ENCODE measurements at regions not wholly inside any gene's neighbourhood (a gene's known extent, or its start where the extent isn't known, plus 50 kb on each side); places are given as distances from the start of the nearest gene placed in this dataset.

DNA sequence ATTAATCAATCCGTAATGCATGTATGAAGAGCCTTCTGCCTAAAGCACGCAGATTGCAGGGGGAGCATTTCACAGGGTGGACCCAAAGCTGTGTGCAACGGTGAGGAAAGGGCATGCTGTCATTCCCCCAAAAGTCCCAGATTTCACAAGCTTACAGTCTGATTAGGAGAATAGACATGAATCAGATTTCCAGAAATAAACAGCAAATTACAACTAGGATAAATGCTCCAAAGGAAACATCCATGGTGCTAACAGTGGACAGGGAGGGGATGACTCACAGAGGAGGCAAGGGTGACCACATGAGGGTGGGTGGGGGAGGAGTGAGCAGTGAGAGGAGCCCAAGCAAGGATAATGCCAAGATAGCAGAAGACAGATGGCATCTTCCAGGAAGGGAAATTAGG is 258.4 kb upstream of the TAS2R1 start:
- H3K27me3 ChIP-seq (ENCODE audit: control insufficient read depth, insufficient read depth, low read length) = no peaks in the 10 kb centered on the region
- TF ChIP-seq, protein P1, sequence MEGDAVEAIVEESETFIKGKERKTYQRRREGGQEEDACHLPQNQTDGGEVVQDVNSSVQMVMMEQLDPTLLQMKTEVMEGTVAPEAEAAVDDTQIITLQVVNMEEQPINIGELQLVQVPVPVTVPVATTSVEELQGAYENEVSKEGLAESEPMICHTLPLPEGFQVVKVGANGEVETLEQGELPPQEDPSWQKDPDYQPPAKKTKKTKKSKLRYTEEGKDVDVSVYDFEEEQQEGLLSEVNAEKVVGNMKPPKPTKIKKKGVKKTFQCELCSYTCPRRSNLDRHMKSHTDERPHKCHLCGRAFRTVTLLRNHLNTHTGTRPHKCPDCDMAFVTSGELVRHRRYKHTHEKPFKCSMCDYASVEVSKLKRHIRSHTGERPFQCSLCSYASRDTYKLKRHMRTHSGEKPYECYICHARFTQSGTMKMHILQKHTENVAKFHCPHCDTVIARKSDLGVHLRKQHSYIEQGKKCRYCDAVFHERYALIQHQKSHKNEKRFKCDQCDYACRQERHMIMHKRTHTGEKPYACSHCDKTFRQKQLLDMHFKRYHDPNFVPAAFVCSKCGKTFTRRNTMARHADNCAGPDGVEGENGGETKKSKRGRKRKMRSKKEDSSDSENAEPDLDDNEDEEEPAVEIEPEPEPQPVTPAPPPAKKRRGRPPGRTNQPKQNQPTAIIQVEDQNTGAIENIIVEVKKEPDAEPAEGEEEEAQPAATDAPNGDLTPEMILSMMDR (IDR thresholded peaks at IDR 0.05; ENCODE audit: insufficient read depth, low read length, poor library complexity, severe bottlenecking) = no peak
- H3K36me3 ChIP-seq (ENCODE audit: control insufficient read depth, insufficient read depth, low read length) = no peaks in the 10 kb centered on the region
- no peak overlapping the region for H3K4me3 ChIP-seq (ENCODE audit: low read depth, low read length)
- DNase-seq (ENCODE audit: low read depth) = peak; percentile 53

DNA sequence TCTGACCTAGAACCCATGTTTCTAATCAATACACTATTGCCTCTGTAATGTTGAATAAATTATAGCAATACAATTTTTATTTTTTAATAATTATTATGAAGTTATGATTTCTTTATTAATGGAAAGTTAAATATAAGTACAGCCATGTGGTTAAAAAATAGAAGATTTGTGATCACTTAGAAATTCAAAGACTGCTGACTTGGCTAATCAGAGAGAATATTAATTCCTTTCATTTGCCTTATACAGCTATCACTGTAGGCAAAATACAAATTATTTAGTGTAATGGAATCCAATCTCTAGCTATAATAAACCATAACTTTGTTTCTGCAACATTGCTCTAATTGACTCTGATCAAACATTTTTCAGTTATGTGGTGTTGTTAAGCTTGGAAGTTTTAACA is 255.0 kb upstream of the TAS2R1 start:
- Histone ChIP-seq H3K36me3 (ENCODE audit: control insufficient read depth, insufficient read depth, low read length) (no peaks in the 10 kb centered on the region), H3K27me3 (ENCODE audit: control insufficient read depth, insufficient read depth, low read length) (no peaks in the 10 kb centered on the region), H3K4me3 (ENCODE audit: low read depth, low read length) (no peak overlapping the region)
- TF ChIP-seq, protein P1 (IDR thresholded peaks at IDR 0.05; ENCODE audit: insufficient read depth, low read length, poor library complexity, severe bottlenecking) = no peak
- DNase-seq (ENCODE audit: low read depth) = no peak

DNA sequence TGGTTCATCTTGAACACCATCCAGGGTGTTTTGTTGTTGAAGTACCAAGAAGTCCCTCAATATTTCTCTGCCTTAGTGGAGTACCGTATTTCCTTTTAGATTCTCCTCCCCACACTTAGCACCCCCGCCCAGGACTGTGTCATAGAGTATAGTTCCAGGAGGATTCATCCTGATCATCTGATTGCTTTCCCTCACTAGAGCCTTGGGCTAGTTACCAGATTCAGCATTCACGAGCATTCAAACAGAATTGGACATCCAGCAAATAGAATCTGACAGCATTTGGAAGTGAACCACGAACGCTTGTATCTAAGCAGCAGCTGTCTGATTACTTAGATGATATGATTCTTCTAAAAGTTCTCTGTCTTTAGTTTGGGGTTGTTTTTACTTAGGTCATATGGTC is 248.1 kb upstream of the TAS2R1 start:
- no peaks in the 10 kb centered on the region for H3K36me3 ChIP-seq (ENCODE audit: control insufficient read depth, insufficient read depth, low read length)

DNA sequence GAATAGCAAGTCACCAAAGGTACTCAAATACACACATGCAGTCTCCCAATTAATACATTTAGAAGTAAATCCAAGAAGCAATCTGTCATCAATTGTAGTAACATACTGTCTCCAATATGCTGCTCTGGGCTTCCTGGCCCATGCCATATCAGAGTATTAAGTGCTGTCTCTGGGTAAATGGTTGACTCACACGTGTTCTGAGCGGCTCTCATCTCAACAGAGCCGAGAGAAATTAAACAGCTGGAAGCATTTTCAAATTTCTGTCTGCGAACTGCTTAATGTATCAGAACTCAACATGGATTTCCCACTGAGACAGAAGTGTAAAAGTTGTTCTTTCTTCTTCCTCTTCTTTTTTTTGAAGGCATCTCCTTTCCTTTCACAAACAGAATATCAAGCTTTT is 247.3 kb upstream of the TAS2R1 start:
- H3K4me3 ChIP-seq (ENCODE audit: low read depth, low read length) = no peak overlapping the region
- DNase-seq (ENCODE audit: low read depth) = no peak
- TF ChIP-seq, protein P1 (IDR thresholded peaks at IDR 0.05; ENCODE audit: insufficient read depth, low read length, poor library complexity, severe bottlenecking) = no peak
- no peaks in the 10 kb centered on the region for H3K27me3 ChIP-seq (ENCODE audit: control insufficient read depth, insufficient read depth, low read length)
- H3K36me3 ChIP-seq (ENCODE audit: control insufficient read depth, insufficient read depth, low read length) = no peaks in the 10 kb centered on the region

More for the DNA sequence above, 248.1 kb upstream of the TAS2R1 start:
- Histone ChIP-seq H3K27me3 (ENCODE audit: control insufficient read depth, insufficient read depth, low read length) (no peaks in the 10 kb centered on the region), H3K4me3 (ENCODE audit: low read depth, low read length) (no peak overlapping the region)
- no peak for DNase-seq (ENCODE audit: low read depth)
- TF ChIP-seq, protein P1 (IDR thresholded peaks at IDR 0.05; ENCODE audit: insufficient read depth, low read length, poor library complexity, severe bottlenecking) = no peak

DNA sequence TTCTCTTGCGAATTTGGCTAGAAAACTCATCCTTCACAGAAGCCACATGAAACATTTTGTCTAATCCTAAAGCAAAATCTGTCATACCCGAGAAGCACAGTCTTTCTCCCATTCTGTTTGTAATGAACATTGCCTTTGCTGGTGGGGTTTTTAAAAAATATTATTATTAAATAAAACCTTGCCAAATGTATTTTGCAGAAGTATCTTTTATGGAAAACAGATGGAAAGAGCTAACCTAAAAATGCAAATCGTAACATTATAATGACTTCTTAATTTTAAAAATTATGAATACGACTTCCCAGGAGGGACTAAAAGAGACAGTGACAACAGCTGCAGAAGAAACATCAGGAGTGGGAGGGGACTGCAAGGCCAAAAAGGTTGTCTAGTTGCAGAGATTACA is 246.3 kb upstream of the TAS2R1 start:
- no peak for DNase-seq (ENCODE audit: low read depth)
- TF ChIP-seq, protein P1 (IDR thresholded peaks at IDR 0.05; ENCODE audit: insufficient read depth, low read length, poor library complexity, severe bottlenecking) = no peak
- H3K4me3 ChIP-seq (ENCODE audit: low read depth, low read length) = no peak overlapping the region
- H3K36me3 ChIP-seq (ENCODE audit: control insufficient read depth, insufficient read depth, low read length) = no peaks in the 10 kb centered on the region
- no peaks in the 10 kb centered on the region for H3K27me3 ChIP-seq (ENCODE audit: control insufficient read depth, insufficient read depth, low read length)

DNA sequence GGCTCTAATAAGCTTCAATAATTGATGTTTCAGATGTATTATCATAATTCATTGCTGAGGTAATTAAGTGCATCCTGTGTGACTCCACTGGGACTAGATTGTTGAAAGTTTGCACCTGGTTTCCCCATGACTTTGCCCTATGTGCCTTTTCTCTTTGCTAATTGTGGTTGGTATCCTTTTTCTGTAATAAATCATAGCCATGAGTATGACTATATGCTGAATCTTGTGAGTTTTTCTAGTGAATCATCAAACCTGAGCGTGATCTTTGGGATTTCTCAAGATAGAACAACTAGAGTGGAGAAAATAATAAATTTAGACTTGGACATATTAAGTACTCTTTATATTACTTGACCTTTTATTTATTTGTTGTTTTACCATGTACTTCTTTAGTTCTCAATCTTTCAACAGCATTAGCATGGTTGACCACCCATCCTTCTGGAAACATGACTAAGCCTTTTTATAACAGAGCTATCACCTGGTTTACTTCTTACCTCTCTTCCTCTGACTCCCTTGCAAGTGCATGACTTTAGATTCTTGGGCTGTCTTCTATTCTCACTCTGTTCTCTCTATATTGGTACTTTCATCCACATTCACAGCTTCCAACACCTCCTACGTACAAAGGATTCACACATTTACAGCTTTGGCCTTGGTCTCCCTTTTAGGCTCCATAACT is 239.6 kb upstream of the TAS2R1 start:
- H3K4me3 ChIP-seq (ENCODE audit: low read depth, low read length) = no peak overlapping the region
- no peaks in the 10 kb centered on the region for H3K36me3 ChIP-seq (ENCODE audit: control insufficient read depth, insufficient read depth, low read length)
- DNase-seq (ENCODE audit: low read depth) = peak; percentile 31

More for the DNA sequence above, 239.6 kb upstream of the TAS2R1 start:
- TF ChIP-seq, protein P1 (IDR thresholded peaks at IDR 0.05; ENCODE audit: insufficient read depth, low read length, poor library complexity, severe bottlenecking) = no peak
- no peaks in the 10 kb centered on the region for H3K27me3 ChIP-seq (ENCODE audit: control insufficient read depth, insufficient read depth, low read length)

Measured in kidney epithelial cell (primary cell).